ENCODE measurements at regions not wholly inside any gene's neighbourhood (a gene's known extent, or its start where the extent isn't known, plus 50 kb on each side); places are given as distances from the start of the nearest gene placed in this dataset.

DNA sequence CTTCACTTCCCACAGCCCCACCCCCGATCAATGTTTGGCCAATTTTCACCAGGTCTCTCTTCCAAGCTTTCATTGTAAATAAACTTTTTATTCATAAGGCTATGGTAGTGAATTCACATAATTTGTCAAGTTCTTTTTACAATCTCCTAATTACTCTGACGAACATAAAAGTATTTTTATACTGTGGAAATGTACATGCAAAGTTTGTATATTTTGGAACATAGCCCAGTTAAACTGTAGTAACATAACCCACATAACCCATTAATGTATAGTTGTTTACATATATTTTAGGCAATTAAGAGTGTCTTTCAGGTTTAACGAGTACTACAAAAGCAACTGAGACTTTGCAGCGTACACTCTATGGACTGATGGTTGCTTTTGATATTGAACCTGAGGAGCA is 228.3 kb upstream of the ERBB4 start:
- intact Hi-C loops (cut with micrococcal nuclease; ENCODE audit: unreplicated experiment) = no loop called here
- Mint-ChIP-seq H3K27me3 (ENCODE audit: insufficient read depth, unreplicated experiment) (no peaks in the 10 kb centered on the region), H3K4me1 (ENCODE audit: low read depth, unreplicated experiment) (no peaks in the 10 kb centered on the region), H3K36me3 (ENCODE audit: insufficient read depth, unreplicated experiment) (no peaks in the 10 kb centered on the region), H3K27ac (ENCODE audit: unreplicated experiment) (no peak overlapping the region), H3K9me3 (ENCODE audit: unreplicated experiment) (no peaks in the 10 kb centered on the region), H3K4me3 (ENCODE audit: unreplicated experiment) (no peak overlapping the region)
- no peaks in the 10 kb centered on the region for H3K9me3 ChIP-seq
- no peak for TF ChIP-seq CTCF (IDR thresholded peaks at IDR 0.05; ENCODE audit: insufficient read depth in 1 of 2, low read depth in 1 of 2, low read length in 1 of 2, severe bottlenecking in 1 of 2, unreplicated experiment in 1 of 2)
- BruUV-seq (replicated peaks) = no TSS peak
- ChIA-PET CTCF (no interaction called here), POLR2A (no interaction called here)
- no peak for DNase-seq
- no peaks in the 10 kb centered on the region; the same call in 1 of the 2 replicates for H3K27me3 ChIP-seq (replicated peaks; ENCODE audit: control insufficient read depth, insufficient read depth, low read length)
- H3K4me3 ChIP-seq (ENCODE audit: low read depth, low read length) = no peak overlapping the region
- no peaks in the 10 kb centered on the region for H3K36me3 ChIP-seq (ENCODE audit: control insufficient read depth, insufficient read depth, low read length)
- H3K4me1 ChIP-seq = no peaks in the 10 kb centered on the region

- BruUV-seq (replicated peaks) = no TSS peak
- intact Hi-C loops (cut with micrococcal nuclease; ENCODE audit: unreplicated experiment) = no loop called here
- Histone ChIP-seq H3K4me3 (ENCODE audit: low read depth, low read length) (no peak overlapping the region), H3K27me3 (replicated peaks; ENCODE audit: control insufficient read depth, insufficient read depth, low read length) (no peaks in the 10 kb centered on the region), H3K36me3 (ENCODE audit: control insufficient read depth, insufficient read depth, low read length) (no peaks in the 10 kb centered on the region), H3K9me3 (no peaks in the 10 kb centered on the region), H3K4me1 (no peaks in the 10 kb centered on the region)
- ChIA-PET CTCF (no interaction called here), POLR2A (no interaction called here)
- no peak for DNase-seq
- Mint-ChIP-seq H3K27me3 (ENCODE audit: insufficient read depth, unreplicated experiment) (peaks cover 6% of the 10 kb centered on the region), H3K36me3 (ENCODE audit: insufficient read depth, unreplicated experiment) (no peaks in the 10 kb centered on the region), H3K4me1 (ENCODE audit: low read depth, unreplicated experiment) (no peaks in the 10 kb centered on the region), H3K27ac (ENCODE audit: unreplicated experiment) (no peak overlapping the region), H3K9me3 (ENCODE audit: unreplicated experiment) (peaks cover 40% of the 10 kb centered on the region), H3K4me3 (ENCODE audit: unreplicated experiment) (no peak overlapping the region)
- TF ChIP-seq CTCF (IDR thresholded peaks at IDR 0.05; ENCODE audit: insufficient read depth in 1 of 2, low read depth in 1 of 2, low read length in 1 of 2, severe bottlenecking in 1 of 2, unreplicated experiment in 1 of 2) = no peak
Measured at GRCh38 chr2:212752730-212753351, 214.2 kb upstream of the ERBB4 start.

- Mint-ChIP-seq H3K9me3 (ENCODE audit: unreplicated experiment) (no peaks in the 10 kb centered on the region), H3K4me3 (ENCODE audit: unreplicated experiment) (no peak overlapping the region), H3K36me3 (ENCODE audit: insufficient read depth, unreplicated experiment) (no peaks in the 10 kb centered on the region), H3K4me1 (ENCODE audit: low read depth, unreplicated experiment) (no peaks in the 10 kb centered on the region), H3K27me3 (ENCODE audit: insufficient read depth, unreplicated experiment) (peaks cover 3% of the 10 kb centered on the region), H3K27ac (ENCODE audit: unreplicated experiment) (no peak overlapping the region)
- Histone ChIP-seq H3K9me3 (no peaks in the 10 kb centered on the region), H3K27me3 (replicated peaks; ENCODE audit: control insufficient read depth, insufficient read depth, low read length) (no peaks in the 10 kb centered on the region), H3K4me3 (ENCODE audit: low read depth, low read length) (no peak overlapping the region), H3K36me3 (ENCODE audit: control insufficient read depth, insufficient read depth, low read length) (no peaks in the 10 kb centered on the region), H3K4me1 (no peaks in the 10 kb centered on the region)
- intact Hi-C loops (cut with micrococcal nuclease; ENCODE audit: unreplicated experiment) = no loop called here
- ChIA-PET POLR2A (no interaction called here), CTCF (no interaction called here)
- no peak for TF ChIP-seq CTCF (IDR thresholded peaks at IDR 0.05; ENCODE audit: insufficient read depth in 1 of 2, low read depth in 1 of 2, low read length in 1 of 2, severe bottlenecking in 1 of 2, unreplicated experiment in 1 of 2)
- BruUV-seq (replicated peaks) = no TSS peak
- DNase-seq = no peak
Measured at GRCh38 chr2:212745359-212745758, 206.8 kb upstream of the ERBB4 start.

Data from Caco-2 (cell line).